GM18858 (cell line): ENCODE measurements at regions not wholly inside any gene's neighbourhood (a gene's known extent, or its start where the extent isn't known, plus 50 kb on each side); places are given as distances from the start of the nearest gene placed in this dataset.
A peak's percentile ranks its signal among the peaks of the same experiment; 100 is the strongest.
"Not testable (repeated sequence)": the region's sequence is repeated elsewhere in the genome, so short reads cannot be mapped to it uniquely, and the experiment has no call there.

Experiments
- ATAC-seq: cut with Tn5 transposase; IDR thresholded peaks from one replicate; pipeline ENCODE4 v1.9.1; 2021; ENCODE audit not compliant: unreplicated experiment

- no peak for ATAC-seq
These were observed 258.3 kb downstream of the SRGAP2C start for GRCh38 chr1:121443001-121443540.

GRCh38 chr1:121444096-121444495, 259.3 kb downstream of the SRGAP2C start:
- no peak for ATAC-seq

GRCh38 chr1:121445679-121446078, 260.9 kb downstream of the SRGAP2C start:
- no peak for ATAC-seq

- ATAC-seq: not testable (repeated sequence)
These were observed 262.6 kb downstream of the SRGAP2C start for GRCh38 chr1:121447280-121447923.

GRCh38 chr1:121448064-121448463, 263.3 kb downstream of the SRGAP2C start:
- not testable (repeated sequence) for ATAC-seq

- no peak for ATAC-seq
These were observed 264.1 kb downstream of the SRGAP2C start for GRCh38 chr1:121448851-121449250.

- ATAC-seq: no peak
These were observed 267.7 kb downstream of the SRGAP2C start for GRCh38 chr1:121452484-121452883.

- ATAC-seq: peak; percentile 100
These were observed 273.7 kb downstream of the SRGAP2C start for GRCh38 chr1:121458291-121459048.

- ATAC-seq: no peak
These were observed 274.5 kb downstream of the SRGAP2C start for GRCh38 chr1:121459235-121459634.

- not testable (repeated sequence) for ATAC-seq
These were observed 284.6 kb downstream of the SRGAP2C start for GRCh38 chr1:121469395-121469794.

- ATAC-seq: not testable (repeated sequence)
These were observed 285.6 kb downstream of the SRGAP2C start for GRCh38 chr1:121470401-121470800.

- ATAC-seq: peak; percentile 84
These were observed 286.7 kb downstream of the SRGAP2C start for GRCh38 chr1:121471523-121471922.

- ATAC-seq: no peak
These were observed 287.2 kb downstream of the SRGAP2C start for GRCh38 chr1:121472017-121472416.

GRCh38 chr1:121483234-121483633, 298.5 kb downstream of the SRGAP2C start:
- ATAC-seq: no peak

- no peak for ATAC-seq
These were observed 299.2 kb downstream of the SRGAP2C start for GRCh38 chr1:121483961-121484424.

- ATAC-seq: not testable (repeated sequence)
These were observed 310.0 kb downstream of the SRGAP2C start for GRCh38 chr1:121494796-121495195.

GRCh38 chr1:121511455-121511854, 326.7 kb downstream of the SRGAP2C start:
- not testable (repeated sequence) for ATAC-seq

- not testable (repeated sequence) for ATAC-seq
These were observed 327.1 kb downstream of the SRGAP2C start for GRCh38 chr1:121511876-121512275.

GRCh38 chr1:121515235-121515634, 330.5 kb downstream of the SRGAP2C start:
- ATAC-seq: no peak

GRCh38 chr1:121516234-121516967, 331.6 kb downstream of the SRGAP2C start:
- ATAC-seq: peak; percentile 89

GRCh38 chr1:121517586-121518230, 332.9 kb downstream of the SRGAP2C start:
- ATAC-seq: no peak
